MCF 10A (cell line): ENCODE measurements at regions not wholly inside any gene's neighbourhood (a gene's known extent, or its start where the extent isn't known, plus 50 kb on each side); places are given as distances from the start of the nearest gene placed in this dataset.

Experiments used
- BruUV-seq: library from RNA; stranded (reverse); fragments of 400-500 nt; replicated peaks from 2 replicates; lab custom pipeline; 2021; lab: Mats Ljungman, UMichigan
- CTCF ChIA-PET: fragments of 300-600 bp; sonication (Branson Sonifier 250); formaldehyde crosslinking; extraction: SDS; loops from one replicate; lab custom pipeline; 2021; ENCODE audit warnings: antibody characterized with exemption, inconsistent platforms; lab: Yijun Ruan, JAX
- POLR2A ChIA-PET: fragments of 300-600, 350-650 bp; sonication (Branson Sonifier 250); formaldehyde crosslinking; extraction: SDS; loops from one replicate; lab custom pipeline; 2020; ENCODE audit warnings: antibody characterized with exemption, inconsistent platforms; lab: Yijun Ruan, JAX
- DNase-seq: peaks from one replicate; pipeline ENCODE4 v3.0.0-alpha.2; 2018; ENCODE audit not compliant: unreplicated experiment
- H3K27ac Mint-ChIP-seq: one replicate; pipeline ENCODE4 v1.8.0; 2022; ENCODE audit warnings: mild to moderate bottlenecking, low read depth, mixed read lengths; ENCODE audit not compliant: unreplicated experiment
- H3K27me3 Mint-ChIP-seq: one replicate; pipeline ENCODE4 v1.8.0; 2022; ENCODE audit warnings: mixed read lengths; ENCODE audit not compliant: insufficient read depth, unreplicated experiment
- H3K36me3 Mint-ChIP-seq: one replicate; pipeline ENCODE4 v1.8.0; 2022; ENCODE audit warnings: mild to moderate bottlenecking, moderate library complexity, mixed read lengths; ENCODE audit not compliant: insufficient read depth, unreplicated experiment
- H3K4me1 Mint-ChIP-seq: one replicate; pipeline ENCODE4 v1.8.0; 2022; ENCODE audit warnings: mixed read lengths; ENCODE audit not compliant: insufficient read depth, unreplicated experiment
- H3K4me3 Mint-ChIP-seq: one replicate; pipeline ENCODE4 v1.8.0; 2022; ENCODE audit warnings: mild to moderate bottlenecking, moderate library complexity, mixed read lengths; ENCODE audit not compliant: unreplicated experiment
- H3K9me3 Mint-ChIP-seq: one replicate; pipeline ENCODE4 v1.8.0; 2022; ENCODE audit warnings: mixed read lengths; ENCODE audit not compliant: unreplicated experiment
- CTCF ChIP-seq: fragments of 200-600 bp; IDR thresholded peaks from one replicate; pipeline ENCODE4 v1.8.0; 2022; ENCODE audit warnings: antibody characterized with exemption, mild to moderate bottlenecking; ENCODE audit not compliant: unreplicated experiment
- intact Hi-C: fragments of 100-400 bp; cut with micrococcal nuclease; formaldehyde crosslinking; loops from 2 replicates; pipeline ENCODE4 v1.14.1; 2022

GRCh38 chr1:157196245-157196543 is 58.0 kb upstream of the ETV3 start:
- CTCF ChIA-PET = interaction anchor here (0.5 to 9.5 kb wide), 34 partner anchors 9 to 1517 kb away, joined by 3 to 75 read pairs (median 4); no protein-coding TSS in a partner anchor

DNA sequence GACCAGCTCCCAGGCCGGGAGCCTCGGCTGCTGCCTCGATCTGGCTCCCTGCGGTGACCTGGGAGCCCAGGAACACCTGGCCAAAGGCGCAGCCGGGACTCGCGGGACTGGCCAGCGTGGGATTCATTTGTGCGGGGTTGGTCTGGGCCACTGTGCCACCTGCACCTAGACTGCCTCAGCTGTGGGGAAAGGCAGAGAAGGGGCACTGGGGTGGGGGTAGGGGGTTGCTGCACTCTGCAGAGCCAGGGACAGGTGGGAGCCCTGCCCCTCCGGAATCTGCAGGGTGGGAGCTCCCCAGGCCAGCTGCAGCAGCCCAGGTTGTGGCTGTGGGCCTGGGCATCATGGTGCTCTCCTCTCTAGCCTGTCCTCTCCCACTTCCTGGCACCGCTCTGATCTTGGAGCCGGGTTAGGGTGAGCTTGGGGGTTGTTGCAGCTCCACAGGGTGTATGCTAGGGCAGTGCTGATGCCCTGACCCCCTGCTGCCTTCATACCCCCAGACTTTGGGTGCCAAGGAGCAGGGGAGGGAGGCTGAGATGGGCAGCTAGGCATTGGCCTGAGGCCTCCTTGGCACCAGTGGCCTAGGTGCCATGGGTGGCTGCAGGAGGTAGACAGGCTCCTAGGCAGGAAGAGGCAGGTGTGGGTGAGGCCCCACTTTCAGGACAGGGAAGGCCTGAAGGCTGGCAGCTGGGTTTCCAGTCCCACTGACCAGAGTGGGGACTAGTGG is 57.5 kb upstream of the ETV3 start:
- no peaks in the 10 kb centered on the region for H3K36me3 Mint-ChIP-seq
- intact Hi-C loops = loop anchor here (10.0 kb wide), 1 partner anchor 119 kb away; no protein-coding TSS in a partner anchor
- ChIA-PET POLR2A (no interaction called here), CTCF (interaction anchor here (0.6 to 9.5 kb wide), 32 partner anchors 9 to 1452 kb away, joined by 3 to 75 read pairs (median 4); no protein-coding TSS in a partner anchor)
- H3K27ac Mint-ChIP-seq = no peak overlapping the region
- peaks cover 6% of the 10 kb centered on the region for H3K4me1 Mint-ChIP-seq
- BruUV-seq = no TSS peak
- no peak for TF ChIP-seq CTCF
- no peaks in the 10 kb centered on the region for H3K9me3 Mint-ChIP-seq
- DNase-seq = no peak
- H3K4me3 Mint-ChIP-seq = no peak overlapping the region
- peaks cover 21% of the 10 kb centered on the region for H3K27me3 Mint-ChIP-seq

More at GRCh38 chr1:157196245-157196543, 58.0 kb upstream of the ETV3 start:
- DNase-seq = no peak
- Mint-ChIP-seq H3K27ac (no peak overlapping the region), H3K27me3 (peaks cover 26% of the 10 kb centered on the region), H3K36me3 (no peaks in the 10 kb centered on the region), H3K4me3 (no peak overlapping the region), H3K9me3 (no peaks in the 10 kb centered on the region), H3K4me1 (peaks cover 6% of the 10 kb centered on the region)
- POLR2A ChIA-PET = no interaction called here
- BruUV-seq = no TSS peak
- intact Hi-C loops = loop anchor here (10.0 kb wide), 1 partner anchor 119 kb away; no protein-coding TSS in a partner anchor
- no peak for TF ChIP-seq CTCF

DNA sequence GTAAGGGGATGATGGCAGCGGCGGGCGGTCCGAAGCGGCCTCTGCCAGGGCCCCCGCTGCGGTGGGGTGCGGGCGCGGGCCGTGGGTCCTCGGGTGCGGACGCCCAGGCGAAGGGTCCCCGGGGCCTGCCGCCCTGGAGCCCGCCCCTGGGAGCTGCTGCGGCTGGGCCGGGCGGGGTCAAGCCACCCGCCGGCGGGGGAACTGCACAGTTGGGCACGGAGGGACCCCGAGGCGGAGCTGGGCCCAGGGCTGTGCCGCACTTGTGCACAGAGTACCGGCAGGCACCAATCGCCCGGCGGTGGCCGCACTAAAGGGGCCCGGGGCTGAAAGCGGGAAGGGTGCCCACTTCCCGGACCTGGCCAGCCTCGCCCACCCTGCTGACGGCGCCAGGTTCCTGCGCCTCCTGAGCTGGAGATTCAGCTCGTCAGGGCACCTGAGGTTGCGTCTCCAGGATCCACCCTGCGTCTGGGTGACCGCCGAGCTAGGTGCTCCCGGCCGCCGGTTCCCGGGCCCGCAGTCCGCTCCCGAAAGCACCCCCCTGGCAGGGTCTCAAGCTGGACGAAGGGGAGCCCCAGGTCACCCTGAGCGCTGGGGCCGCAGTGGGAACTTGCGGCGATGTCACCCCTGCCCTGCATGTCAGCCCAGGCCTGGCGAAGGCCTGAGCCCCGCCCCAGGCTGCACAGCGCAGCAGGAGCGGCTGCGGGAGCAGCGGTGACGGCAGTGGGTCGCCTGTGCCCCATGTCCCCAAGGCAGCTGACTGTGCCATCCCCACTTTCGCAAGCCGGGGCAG is 56.7 kb upstream of the ETV3 start:
- Mint-ChIP-seq H3K9me3 (no peaks in the 10 kb centered on the region), H3K27me3 (peaks cover 23% of the 10 kb centered on the region), H3K36me3 (no peaks in the 10 kb centered on the region), H3K4me3 (no peak overlapping the region), H3K27ac (no peak overlapping the region), H3K4me1 (peaks cover 6% of the 10 kb centered on the region)
- CTCF ChIA-PET = interaction anchor here (0.6 to 9.5 kb wide), 15 partner anchors 10 to 384 kb away, joined by 3 to 75 read pairs (median 5); no protein-coding TSS in a partner anchor
- POLR2A ChIA-PET = no interaction called here
- intact Hi-C loops = loop anchor here (5.0 to 10.0 kb wide), 2 partner anchors 120 to 182 kb away; no protein-coding TSS in a partner anchor
- no TSS peak for BruUV-seq
- DNase-seq = no peak
- no peak for TF ChIP-seq CTCF
